HG03575 (cell line): ENCODE measurements at regions not wholly inside any gene's neighbourhood (a gene's known extent, or its start where the extent isn't known, plus 50 kb on each side); places are given as distances from the start of the nearest gene placed in this dataset.
"Not testable (repeated sequence)": the region's sequence is repeated elsewhere in the genome, so short reads cannot be mapped to it uniquely, and the experiment has no call there.

Experiments
- ATAC-seq: cut with Tn5 transposase; IDR thresholded peaks from one replicate; pipeline ENCODE4 v1.9.1; 2021; ENCODE audit not compliant: unreplicated experiment, insufficient number of reproducible peaks, low FRiP score; ENCODE audit errors: extremely low read depth

DNA sequence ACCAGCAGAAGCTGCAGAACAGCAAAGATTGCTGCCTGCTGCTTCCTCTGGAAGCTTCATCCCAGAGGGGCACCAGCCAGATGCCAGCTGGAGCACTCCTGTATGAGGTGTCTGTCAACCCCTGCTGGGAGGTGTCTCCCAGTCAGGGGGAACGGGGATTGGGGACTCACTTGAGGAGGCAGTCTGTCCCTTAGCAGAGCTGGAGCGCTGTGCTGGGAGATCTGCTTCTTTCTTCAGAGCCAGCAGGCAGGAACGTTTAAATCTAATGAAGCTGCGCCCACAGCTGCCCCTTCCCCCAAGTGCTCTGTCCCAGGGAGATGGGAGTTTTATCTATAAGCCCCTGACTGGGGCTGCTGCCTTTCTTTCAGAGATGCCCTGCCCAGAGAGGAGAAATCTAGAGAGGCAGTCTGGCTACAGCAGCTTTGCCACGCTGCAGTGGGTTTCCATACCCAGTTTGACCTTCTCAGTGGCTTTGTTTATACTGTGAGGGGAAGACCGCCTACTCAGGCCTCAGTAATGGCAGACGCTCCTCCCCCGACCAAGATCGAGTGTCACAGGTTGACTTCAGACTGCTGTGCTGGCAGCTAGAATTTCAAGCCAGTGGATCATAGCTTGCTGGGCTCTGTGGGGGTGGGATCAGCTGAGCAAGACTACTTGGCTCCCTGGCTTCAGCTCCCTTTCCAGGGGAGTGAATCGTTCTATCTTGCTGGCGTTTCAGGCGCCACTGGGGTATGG is 1105.7 kb downstream of the STPG2 start:
- ATAC-seq = not testable (repeated sequence)

DNA sequence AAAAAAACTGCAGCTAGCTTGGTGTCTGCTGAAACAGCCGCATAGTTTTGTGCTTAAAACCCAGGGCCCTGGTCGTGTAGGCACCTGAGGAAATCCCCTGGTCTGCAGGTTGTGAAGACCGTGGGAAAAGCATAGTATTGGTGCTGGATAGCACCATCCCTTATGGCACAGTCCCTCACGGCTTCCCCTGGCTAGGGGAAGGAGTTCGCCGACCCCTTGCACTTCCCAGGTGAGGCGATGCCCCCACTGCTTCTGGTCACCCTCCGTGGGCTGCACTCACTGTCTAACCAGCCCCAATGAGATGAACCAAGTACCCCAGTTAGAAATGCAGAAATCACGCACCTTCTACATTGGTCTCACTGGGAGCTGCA is 1105.1 kb downstream of the STPG2 start:
- ATAC-seq = no peak

GRCh38 chr4:97072666-97073065 is 1070.6 kb downstream of the STPG2 start:
- ATAC-seq = no peak

GRCh38 chr4:97073194-97073593 is 1070.1 kb downstream of the STPG2 start:
- ATAC-seq = no peak

GRCh38 chr4:97074531-97074930 is 1068.7 kb downstream of the STPG2 start:
- no peak for ATAC-seq

DNA sequence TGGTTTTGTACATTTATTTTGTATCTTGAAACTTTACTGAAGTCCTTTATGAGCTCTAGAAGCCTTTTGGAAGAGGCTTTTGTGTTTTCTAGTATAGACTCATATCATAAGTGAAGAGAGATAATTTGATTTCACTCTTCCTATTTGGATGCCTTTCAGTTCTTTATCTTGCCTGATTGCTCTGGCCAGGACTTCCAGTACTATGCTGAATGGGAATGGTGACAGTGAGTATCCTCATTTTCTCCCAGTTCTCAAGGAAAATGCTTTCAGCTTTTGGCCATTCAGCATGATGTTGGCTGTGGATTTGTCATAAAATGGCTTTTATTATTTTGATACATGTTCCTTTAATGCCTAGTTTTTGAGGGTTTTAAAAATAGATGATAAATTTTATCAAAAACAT is 1061.3 kb downstream of the STPG2 start:
- ATAC-seq = no peak

DNA sequence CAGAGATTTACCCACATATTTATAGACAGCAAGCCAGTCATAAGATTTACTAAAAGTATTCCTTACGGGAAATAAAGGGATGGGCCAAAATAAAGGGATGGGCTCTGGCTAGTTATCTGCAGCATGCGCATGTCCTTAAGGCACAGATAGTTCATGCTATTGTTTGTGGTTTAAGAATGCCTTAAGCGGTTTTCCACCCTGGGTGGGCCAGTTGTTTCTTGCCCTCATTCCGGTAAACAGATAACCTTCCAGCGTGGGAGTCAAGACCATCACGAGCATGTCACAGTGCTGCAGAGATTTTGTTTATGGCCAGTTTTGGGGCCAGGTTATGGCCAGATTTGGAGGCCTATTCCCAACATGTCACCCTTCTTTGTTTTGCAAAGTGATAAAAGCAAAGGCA is 1046.2 kb downstream of the STPG2 start:
- not testable (repeated sequence) for ATAC-seq

DNA sequence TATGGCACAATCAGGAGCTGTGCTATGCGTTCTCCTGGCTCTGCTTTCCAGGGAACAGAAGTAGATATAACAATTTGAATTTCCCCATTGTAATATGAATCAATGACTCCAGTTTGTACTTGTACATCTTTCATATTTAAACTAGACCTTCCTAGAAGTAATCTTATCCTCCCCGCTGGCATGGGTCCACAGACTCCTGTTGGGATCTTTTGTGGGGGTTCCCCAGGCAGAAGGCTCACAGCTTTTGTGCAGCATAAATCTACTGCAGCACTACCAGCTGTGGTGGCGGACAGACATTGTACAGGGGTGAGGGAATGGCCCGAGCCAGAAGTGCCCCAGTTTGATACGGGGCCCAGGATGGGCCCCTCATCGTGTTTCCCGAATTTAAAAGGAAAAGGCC is 1042.1 kb downstream of the STPG2 start:
- ATAC-seq = not testable (repeated sequence)

GRCh38 chr4:97103252-97103651 is 1040.0 kb downstream of the STPG2 start:
- ATAC-seq = no peak

- no peak for ATAC-seq
These were observed 1039.3 kb downstream of the STPG2 start for GRCh38 chr4:97104006-97104405.

DNA sequence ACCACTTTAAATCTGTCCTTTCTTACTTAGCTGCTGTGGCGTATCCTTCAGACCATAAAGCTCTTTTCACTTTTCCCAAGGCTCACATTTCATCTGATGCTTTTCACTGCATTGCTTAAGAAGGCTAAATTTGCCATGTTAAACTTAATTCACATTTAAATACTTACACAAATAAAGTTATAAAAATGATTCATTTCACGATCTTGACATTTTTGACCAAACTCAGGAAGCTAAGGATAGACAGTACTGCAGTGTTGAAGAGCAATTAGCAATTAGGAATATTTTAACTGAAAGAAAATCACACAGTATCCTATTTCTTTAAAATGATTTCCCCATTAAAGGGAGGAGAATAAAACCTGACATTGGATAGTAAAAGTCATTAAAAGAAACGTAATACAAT is 1038.6 kb downstream of the STPG2 start:
- ATAC-seq = no peak

GRCh38 chr4:97105347-97106099 is 1037.8 kb downstream of the STPG2 start:
- no peak for ATAC-seq

DNA sequence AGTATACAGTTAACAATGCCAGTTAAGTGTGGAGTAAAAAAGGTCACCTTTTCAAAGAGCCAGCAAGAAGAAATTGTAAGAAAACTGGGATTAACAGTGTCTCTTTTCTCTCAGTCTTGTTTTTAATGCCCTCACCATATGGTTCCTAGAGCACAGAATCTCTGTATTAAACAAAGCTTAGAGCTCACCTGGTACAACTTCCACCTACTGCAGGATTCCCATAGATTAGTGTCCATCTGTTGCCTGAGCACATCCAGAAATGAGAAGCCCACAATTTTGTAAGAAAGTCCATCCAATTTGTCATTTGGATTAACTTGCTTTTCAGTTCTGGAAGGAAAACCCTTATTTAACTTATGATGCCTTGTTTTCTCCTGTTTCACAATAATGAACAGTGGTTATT is 1037.1 kb downstream of the STPG2 start:
- no peak for ATAC-seq

- ATAC-seq = no peak
These were observed 1032.8 kb downstream of the STPG2 start for GRCh38 chr4:97110506-97110905.

- no peak for ATAC-seq
These were observed 1026.8 kb downstream of the STPG2 start for GRCh38 chr4:97116511-97116910.

- ATAC-seq = no peak
These were observed 1021.8 kb downstream of the STPG2 start for GRCh38 chr4:97121493-97121892.

DNA sequence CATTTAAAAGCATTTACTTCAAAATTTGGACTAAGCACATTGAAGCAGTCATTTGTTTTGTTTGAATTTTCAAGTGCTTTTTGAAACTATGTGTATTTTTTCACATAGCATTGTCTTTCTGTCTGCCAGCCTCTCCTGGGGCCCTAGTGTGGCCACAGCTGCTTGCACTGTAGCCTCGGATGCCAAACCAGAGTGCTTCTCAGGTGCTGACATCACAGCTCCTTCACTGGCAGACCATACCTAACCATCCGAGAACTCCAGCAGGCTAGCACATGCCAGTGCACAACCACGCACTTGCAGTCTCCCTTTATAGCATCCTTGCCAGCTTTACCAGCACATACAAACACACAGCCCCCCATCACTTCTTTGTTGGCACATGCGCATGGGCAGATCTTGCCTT is 1019.7 kb downstream of the STPG2 start:
- ATAC-seq = no peak

DNA sequence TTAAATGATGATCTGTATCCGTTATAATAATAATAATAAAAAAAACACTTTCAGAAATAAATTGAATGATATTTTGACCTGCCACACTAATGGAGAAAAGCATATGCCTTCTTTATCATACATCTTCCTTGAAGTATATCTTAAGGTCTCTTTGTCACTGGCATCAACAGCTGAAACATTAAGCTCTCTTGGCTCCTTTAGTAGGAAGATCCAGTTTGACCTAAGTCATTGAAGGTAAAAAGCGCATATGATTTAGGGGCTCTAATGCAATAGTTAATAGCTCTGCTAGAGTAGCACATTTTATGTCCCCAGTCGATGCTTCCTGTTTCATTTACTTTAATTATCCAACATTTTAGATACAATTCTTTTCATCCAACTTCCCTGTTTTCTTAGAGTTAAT is 1010.8 kb downstream of the STPG2 start:
- no peak for ATAC-seq

DNA sequence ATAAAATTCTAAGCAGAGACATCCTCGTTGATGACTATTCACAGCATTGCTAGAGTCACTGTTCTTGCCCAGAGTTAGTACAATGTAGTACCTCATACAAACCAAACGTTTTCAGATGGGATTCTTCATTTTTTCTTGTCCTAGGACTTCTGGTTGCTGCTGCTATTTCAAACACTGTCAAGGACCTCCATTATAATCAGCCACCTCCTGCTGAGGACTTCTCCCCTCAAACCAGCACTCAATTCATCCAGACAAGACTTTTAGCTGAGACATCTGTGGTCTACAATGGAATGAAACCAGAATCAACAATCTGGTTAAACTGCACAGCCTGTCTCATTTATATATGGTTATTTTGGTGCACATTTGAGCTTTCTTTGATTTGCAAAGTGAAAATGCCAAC is 1008.8 kb downstream of the STPG2 start:
- no peak for ATAC-seq

- no peak for ATAC-seq
These were observed 1003.5 kb downstream of the STPG2 start for GRCh38 chr4:97139791-97140190.

DNA sequence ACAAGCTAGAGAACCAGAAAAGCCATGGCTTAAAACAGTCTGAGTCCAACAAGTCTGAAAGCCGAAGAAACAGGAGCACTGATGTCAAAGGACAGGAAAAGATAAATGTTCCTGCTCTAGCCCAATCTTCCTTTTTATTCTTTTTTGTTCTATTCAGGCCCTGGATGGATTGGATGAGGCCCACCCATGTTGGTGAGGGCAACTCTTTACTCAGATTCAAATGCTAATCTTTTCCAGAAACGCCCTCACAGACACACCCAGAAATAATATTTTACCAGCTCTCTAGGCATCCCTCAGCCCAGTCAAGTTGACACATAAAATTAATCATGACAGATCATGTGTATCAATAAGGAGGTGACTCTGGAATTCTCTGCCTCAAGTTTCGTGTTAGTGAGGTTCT is 1002.7 kb downstream of the STPG2 start:
- no peak for ATAC-seq
